GM12878 (cell line): ENCODE measurements at regions not wholly inside any gene's neighbourhood (a gene's known extent, or its start where the extent isn't known, plus 50 kb on each side); places are given as distances from the start of the nearest gene placed in this dataset.

Source experiments
- ATAC-seq: fragments of 200-7000 bp; cut with Tn5 transposase; 3 replicates; pipeline ENCODE4 v1.9.1; 2020; ENCODE audit warnings: mild to moderate bottlenecking, moderate library complexity
- BruUV-seq: library from RNA; stranded (reverse); fragments of 400-500 nt; replicated peaks from 2 replicates; lab custom pipeline; 2021; lab: Mats Ljungman, UMichigan
- CTCF ChIA-PET: fragments of 300-600 bp; sonication (Branson Sonifier 250); formaldehyde crosslinking; extraction: SDS; loops from one replicate; lab custom pipeline; 2021; ENCODE audit warnings: inconsistent platforms; lab: Yijun Ruan, JAX
- POLR2A ChIA-PET: fragments of 350-600 bp; formaldehyde crosslinking; extraction: SDS; loops from one replicate; lab custom pipeline; 2021; ENCODE audit warnings: inconsistent platforms; lab: Charles Lee
- RAD21 ChIA-PET: fragments of 300-600 bp; sonication (Branson Sonifier 250); formaldehyde crosslinking; loops from one replicate; lab custom pipeline; 2023; ENCODE audit warnings: antibody characterized with exemption; ENCODE audit not compliant: unreplicated experiment; lab: Charles Lee
- SMC1A ChIA-PET: fragments of 300-600 bp; sonication (Branson Sonifier 250); formaldehyde crosslinking; loops from one replicate; lab custom pipeline; 2023; ENCODE audit not compliant: unreplicated experiment, uncharacterized antibody; lab: Charles Lee
- DNase-seq: peaks from one replicate; pipeline ENCODE4 v3.0.0-alpha.2; 2011; ENCODE audit warnings: low read depth, low spot score
- FAIRE-seq: peaks from 3 replicates; lab custom pipeline; 2011; peaks lifted over from hg19 to GRCh38; lab: Jason Lieb, UNC
- H2AFZ ChIP-seq: 2 replicates; pipeline ENCODE4 v1.6.0; 2011; ENCODE audit warnings: low read depth, low read length, control low read depth; ENCODE audit not compliant: control insufficient read depth
- H3K27ac ChIP-seq: 2 replicates; pipeline ENCODE4 v1.5.1; 2011; ENCODE audit warnings: control low read depth; ENCODE audit not compliant: control insufficient read depth, insufficient read depth
- H3K27me3 ChIP-seq, 2 experiments: replicated peaks in 1 of 2; 2 replicates each; pipeline versions ENCODE4 v1.6.0 to v1.6.1; 2011; ENCODE audit warnings: low read length in 1 of 2; ENCODE audit not compliant: control insufficient read depth in 2 of 2, insufficient read depth in 2 of 2
- H3K36me3 ChIP-seq, 2 experiments: 2 replicates each; pipeline ENCODE4 v1.5.1; 2011; ENCODE audit warnings: low read length in 1 of 2; ENCODE audit not compliant: control insufficient read depth in 2 of 2, insufficient read depth in 2 of 2
- H3K4me1 ChIP-seq: 2 replicates; pipeline ENCODE4 v1.6.1; 2011; ENCODE audit warnings: mild to moderate bottlenecking, low read length, moderate library complexity, mixed read lengths; ENCODE audit not compliant: control insufficient read depth, insufficient read depth
- H3K4me2 ChIP-seq: 2 replicates; pipeline ENCODE4 v1.6.0; 2011; ENCODE audit warnings: control low read depth; ENCODE audit not compliant: control insufficient read depth, insufficient read depth
- H3K4me3 ChIP-seq: fragments of 200-600 bp; sonication (generic); 2 replicates; pipeline ENCODE4 v1.5.1; 2016
- H3K79me2 ChIP-seq: 2 replicates; pipeline ENCODE4 v1.6.0; 2011; ENCODE audit warnings: low read length; ENCODE audit not compliant: control insufficient read depth, insufficient read depth
- H3K9ac ChIP-seq: 2 replicates; pipeline ENCODE4 v1.8.0; 2011; ENCODE audit warnings: low read length, control low read depth, mixed read lengths; ENCODE audit not compliant: control insufficient read depth, insufficient read depth
- H3K9me3 ChIP-seq: replicated peaks from 3 replicates; pipeline ENCODE4 v1.5.1; 2011; ENCODE audit warnings: mild to moderate bottlenecking, low read length; ENCODE audit not compliant: control insufficient read depth, insufficient read depth
- H4K20me1 ChIP-seq: 2 replicates; pipeline ENCODE4 v1.6.0; 2011; ENCODE audit not compliant: control insufficient read depth, insufficient read depth
- ASH2L ChIP-seq: fragments of 300-600, 200-600 bp; sonication (generic); IDR thresholded peaks from 2 replicates; pipeline ENCODE4 v1.6.1; 2017; ENCODE audit warnings: low read depth, mild to moderate bottlenecking, borderline replicate concordance
- CBX5 ChIP-seq: sonication (generic); IDR thresholded peaks from 2 replicates; pipeline ENCODE4 v1.6.1; 2016; ENCODE audit warnings: low read depth, moderate library complexity, mild to moderate bottlenecking, inconsistent platforms
- ESRRA ChIP-seq: IDR thresholded peaks from 2 replicates; pipeline ENCODE4 v1.6.1; 2012; ENCODE audit warnings: mild to moderate bottlenecking, low read length, improper control_type of control experiment
- GABPA ChIP-seq: IDR thresholded peaks from 2 replicates; pipeline ENCODE4 v1.6.1; 2014; ENCODE audit warnings: antibody characterized with exemption, low read depth, mild to moderate bottlenecking, inconsistent platforms
- PAX5 ChIP-seq: IDR thresholded peaks from 2 replicates; pipeline ENCODE4 v1.6.1; 2011; ENCODE audit warnings: low read depth, low read length, borderline replicate concordance
- POLR2A ChIP-seq: IDR thresholded peaks from 2 replicates; pipeline ENCODE4 v1.6.1; 2011; ENCODE audit warnings: low read depth, mild to moderate bottlenecking, low read length
- RB1 ChIP-seq: fragments of 450-650 bp; formaldehyde crosslinking; IDR thresholded peaks from 2 replicates; pipeline ENCODE4 v1.6.1; 2017; ENCODE audit warnings: mild to moderate bottlenecking, borderline replicate concordance
- RELB ChIP-seq: fragments of 450-650 bp; IDR thresholded peaks from 2 replicates; pipeline ENCODE4 v1.6.1; 2017; ENCODE audit warnings: low read depth, mild to moderate bottlenecking, moderate library complexity
- SUZ12 ChIP-seq: fragments of 200-600 bp; sonication (generic); IDR thresholded peaks from one replicate; pipeline ENCODE4 v1.6.1; 2018; ENCODE audit warnings: antibody characterized with exemption, mild to moderate bottlenecking; ENCODE audit not compliant: unreplicated experiment
- TAF1 ChIP-seq: IDR thresholded peaks from 2 replicates; pipeline ENCODE4 v1.6.1; 2011; ENCODE audit warnings: mild to moderate bottlenecking, low read depth, low read length, borderline replicate concordance
- TARDBP ChIP-seq: IDR thresholded peaks from 2 replicates; pipeline ENCODE4 v1.6.1; 2016; ENCODE audit warnings: borderline replicate concordance
- YY1 ChIP-seq: IDR thresholded peaks from 2 replicates; pipeline ENCODE4 v1.6.1; 2011; ENCODE audit warnings: low read depth, mild to moderate bottlenecking, low read length
- ZBTB4 ChIP-seq: fragments of 450-650 bp; formaldehyde crosslinking; IDR thresholded peaks from 2 replicates; pipeline ENCODE4 v1.4.0; 2022; ENCODE audit warnings: mild to moderate bottlenecking, moderate library complexity
- ZSCAN29 ChIP-seq: fragments of 450-650 bp; IDR thresholded peaks from 2 replicates; pipeline ENCODE4 v1.6.1; 2017; ENCODE audit warnings: mild to moderate bottlenecking, moderate library complexity
- WGBS: methylation state at CpG from one replicate; pipeline ENCODE4 v1.1.6; 2016; ENCODE audit warnings: low lambda C conversion rate; ENCODE audit not compliant: insufficient replicate concordance, insufficient coverage; ENCODE audit errors: missing lambda C conversion rate; 5-methylcytosine and 5-hydroxymethylcytosine counted together
- in situ Hi-C: fragments of 300-500 bp; cut with MboI; formaldehyde crosslinking; loops from 9 replicates; pipeline ENCODE4 v1.14.3; 2018; ENCODE audit warnings: mixed read lengths
- intact Hi-C: fragments of 100-400 bp; cut with micrococcal nuclease; formaldehyde crosslinking; loops from one replicate; pipeline ENCODE4 v1.14.2; 2022; ENCODE audit not compliant: unreplicated experiment
- TF ChIP-seq, protein P1 (sequence below): fragments of 450-650 bp; conservative IDR thresholded peaks from 2 replicates; pipeline ENCODE4 v1.6.1; 2017; ENCODE audit warnings: mild to moderate bottlenecking, moderate library complexity

DNA sequence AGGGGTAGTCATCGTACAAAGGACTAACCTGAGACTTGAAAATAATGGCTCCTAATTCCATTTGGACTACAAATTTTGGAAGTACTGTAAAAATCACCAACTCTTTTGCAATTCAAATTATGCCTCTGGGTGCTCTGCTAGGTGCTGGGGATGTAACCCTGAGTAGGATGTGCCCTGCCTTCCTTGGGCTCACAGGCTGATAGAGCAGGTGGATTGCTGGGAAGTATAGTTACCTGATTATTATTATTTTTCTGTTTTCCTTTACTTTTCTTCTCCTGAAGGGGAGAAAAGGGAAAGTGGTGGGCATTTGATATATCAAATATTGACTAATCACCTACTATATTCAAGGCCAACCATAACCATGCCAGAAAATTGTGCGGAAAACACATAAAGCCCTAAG, 119.3 kb upstream of the RIOK3 start:
- intact Hi-C loops (no loop called here), in situ Hi-C loops (no loop called here)
- H3K4me1 ChIP-seq: peaks cover 10% of the 10 kb centered on the region
- H4K20me1 ChIP-seq: no peaks in the 10 kb centered on the region
- SMC1A ChIA-PET: interaction anchor here (1.9 to 2.0 kb wide), 2 partner anchors 14 to 110 kb away, joined by 4 to 7 read pairs; no protein-coding TSS in a partner anchor
- no peak overlapping the region for H3K27ac ChIP-seq
- FAIRE-seq (no peak), ATAC-seq (no peak), DNase-seq (no peak)
- TF ChIP-seq ESRRA: no peak
- no peak for TF ChIP-seq TAF1
- TF ChIP-seq YY1: no peak
- no peak for TF ChIP-seq RB1
- no peak for TF ChIP-seq ZBTB4 (CRISPR knock-in tag)
- TF ChIP-seq, protein P1, sequence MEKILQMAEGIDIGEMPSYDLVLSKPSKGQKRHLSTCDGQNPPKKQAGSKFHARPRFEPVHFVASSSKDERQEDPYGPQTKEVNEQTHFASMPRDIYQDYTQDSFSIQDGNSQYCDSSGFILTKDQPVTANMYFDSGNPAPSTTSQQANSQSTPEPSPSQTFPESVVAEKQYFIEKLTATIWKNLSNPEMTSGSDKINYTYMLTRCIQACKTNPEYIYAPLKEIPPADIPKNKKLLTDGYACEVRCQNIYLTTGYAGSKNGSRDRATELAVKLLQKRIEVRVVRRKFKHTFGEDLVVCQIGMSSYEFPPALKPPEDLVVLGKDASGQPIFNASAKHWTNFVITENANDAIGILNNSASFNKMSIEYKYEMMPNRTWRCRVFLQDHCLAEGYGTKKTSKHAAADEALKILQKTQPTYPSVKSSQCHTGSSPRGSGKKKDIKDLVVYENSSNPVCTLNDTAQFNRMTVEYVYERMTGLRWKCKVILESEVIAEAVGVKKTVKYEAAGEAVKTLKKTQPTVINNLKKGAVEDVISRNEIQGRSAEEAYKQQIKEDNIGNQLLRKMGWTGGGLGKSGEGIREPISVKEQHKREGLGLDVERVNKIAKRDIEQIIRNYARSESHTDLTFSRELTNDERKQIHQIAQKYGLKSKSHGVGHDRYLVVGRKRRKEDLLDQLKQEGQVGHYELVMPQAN: no peak
- TF ChIP-seq SUZ12: no peak
- TF ChIP-seq GABPA: no peak
- TF ChIP-seq ASH2L: no peak
- TF ChIP-seq POLR2A: no peak
- TF ChIP-seq ZSCAN29: no peak
- no peak for TF ChIP-seq CBX5
- TF ChIP-seq RELB: no peak
- no peak for TF ChIP-seq TARDBP
- no peak for TF ChIP-seq PAX5
- H3K4me3 ChIP-seq: no peak overlapping the region
- no peaks in the 10 kb centered on the region; the same call in 2 of the 3 replicates for H3K9me3 ChIP-seq
- no peaks in the 10 kb centered on the region for H3K27me3 ChIP-seq
- H3K79me2 ChIP-seq: no peaks in the 10 kb centered on the region
- WGBS: 81% methylated on average over 2 of the region's 2 CpGs
- no peak overlapping the region for H3K9ac ChIP-seq
- no TSS peak for BruUV-seq
- H2AFZ ChIP-seq: no peak overlapping the region
- CTCF ChIA-PET: interaction anchor here (0.6 to 1.2 kb wide), 2 partner anchors 25 to 57 kb away, joined by 3 to 4 read pairs; no protein-coding TSS in a partner anchor
- RAD21 ChIA-PET: no interaction called here
- no peak overlapping the region for H3K4me2 ChIP-seq
- no peaks in the 10 kb centered on the region for H3K36me3 ChIP-seq
- POLR2A ChIA-PET: no interaction called here
